ENCODE measurements at regions not wholly inside any gene's neighbourhood (a gene's known extent, or its start where the extent isn't known, plus 50 kb on each side); places are given as distances from the start of the nearest gene placed in this dataset.

GRCh38 chr9:26026423-26027100, 348.3 kb upstream of the TUSC1 start:
- no peak for DNase-seq

GRCh38 chr9:26013199-26013598, 335.0 kb upstream of the TUSC1 start:
- DNase-seq = no peak

GRCh38 chr9:26012797-26013196, 334.6 kb upstream of the TUSC1 start:
- DNase-seq = no peak

- no peak for DNase-seq
Observed at GRCh38 chr9:25994605-25995004, 316.4 kb upstream of the TUSC1 start.

GRCh38 chr9:25990376-25990775, 312.1 kb upstream of the TUSC1 start:
- no peak for DNase-seq

GRCh38 chr9:25975667-25976066, 297.4 kb upstream of the TUSC1 start:
- DNase-seq = no peak

- peak; percentile 39 for DNase-seq
Observed at GRCh38 chr9:25964239-25964638, 286.0 kb upstream of the TUSC1 start.

- no peak for DNase-seq
Observed at GRCh38 chr9:25960178-25960577, 281.9 kb upstream of the TUSC1 start.

GRCh38 chr9:25954209-25954608, 276.0 kb upstream of the TUSC1 start:
- no peak for DNase-seq

- no peak for DNase-seq
Observed at GRCh38 chr9:25948182-25948581, 269.9 kb upstream of the TUSC1 start.

GRCh38 chr9:25939126-25939525, 260.9 kb upstream of the TUSC1 start:
- no peak for DNase-seq

GRCh38 chr9:25936031-25936430, 257.8 kb upstream of the TUSC1 start:
- DNase-seq = no peak

GRCh38 chr9:25935188-25935587, 256.9 kb upstream of the TUSC1 start:
- DNase-seq = no peak

- DNase-seq = no peak
Observed at GRCh38 chr9:25918761-25919160, 240.5 kb upstream of the TUSC1 start.

- DNase-seq = no peak
Observed at GRCh38 chr9:25917731-25918362, 239.6 kb upstream of the TUSC1 start.

- DNase-seq = no peak
Observed at GRCh38 chr9:25913806-25914205, 235.6 kb upstream of the TUSC1 start.

- DNase-seq = no peak
Observed at GRCh38 chr9:25904701-25905100, 226.5 kb upstream of the TUSC1 start.

GRCh38 chr9:25891527-25891926, 213.3 kb upstream of the TUSC1 start:
- DNase-seq = no peak

GRCh38 chr9:25889661-25890060, 211.4 kb upstream of the TUSC1 start:
- DNase-seq = no peak

- no peak for DNase-seq
Observed at GRCh38 chr9:25876248-25876647, 198.0 kb upstream of the TUSC1 start.

- DNase-seq = no peak
Observed at GRCh38 chr9:25864509-25864908, 186.3 kb upstream of the TUSC1 start.

GRCh38 chr9:25861421-25861820, 183.2 kb upstream of the TUSC1 start:
- no peak for DNase-seq

GRCh38 chr9:25857147-25857546, 178.9 kb upstream of the TUSC1 start:
- DNase-seq = no peak

GRCh38 chr9:25850803-25851202, 172.6 kb upstream of the TUSC1 start:
- DNase-seq = no peak

GRCh38 chr9:25845867-25846266, 167.6 kb upstream of the TUSC1 start:
- no peak for DNase-seq
